ENCODE measurements at regions not wholly inside any gene's neighbourhood (a gene's known extent, or its start where the extent isn't known, plus 50 kb on each side); places are given as distances from the start of the nearest gene placed in this dataset.
A peak's percentile ranks its signal among the peaks of the same experiment; 100 is the strongest.

- no peak overlapping the region for H3K4me3 ChIP-seq
- ChIA-PET CTCF (interaction anchor here (1.6 kb wide), 1 partner anchor 17 kb away, joined by 3 read pairs; no protein-coding TSS in a partner anchor), POLR2A (no interaction called here)
- DNase-seq (ENCODE audit: low read depth in 1 of 2, low spot score in 1 of 2) (no peak), FAIRE-seq (no peak), ATAC-seq (no peak; a peak in 2 of 6 replicates)
- H3K4me1 ChIP-seq = no peaks in the 10 kb centered on the region
- no peak overlapping the region for H3K27ac ChIP-seq
- H3K9me3 ChIP-seq = peaks cover 3% of the 10 kb centered on the region; the same call in 1 of the 3 replicates
- TF ChIP-seq HDAC2 (IDR thresholded peaks at IDR 0.05) = no peak
- WGBS (ENCODE audit: missing lambda C conversion rate) = 29% methylated on average over 12 of the region's 12 CpGs
- H3K4me2 ChIP-seq = no peak overlapping the region
Observed at GRCh38 chr20:63139356-63139755, 76.6 kb downstream of the YTHDF1 start.

GRCh38 chr20:63138855-63139341, 77.0 kb downstream of the YTHDF1 start:
- 36% methylated on average over 21 of the region's 22 CpGs for WGBS (ENCODE audit: missing lambda C conversion rate)
- CTCF ChIA-PET = interaction anchor here (1.3 to 1.6 kb wide), 2 partner anchors 11 to 17 kb away, joined by 3 to 4 read pairs; no protein-coding TSS in a partner anchor
- no peak overlapping the region for H3K4me2 ChIP-seq
- POLR2A ChIA-PET = no interaction called here
- ATAC-seq = peak in 1 of 2 experiments; percentile 15; a peak in 1 of 6 replicates
- no peak for DNase-seq (ENCODE audit: low read depth in 1 of 2, low spot score in 1 of 2)
- FAIRE-seq = no peak
- peaks cover 3% of the 10 kb centered on the region; the same call in 1 of the 3 replicates for H3K9me3 ChIP-seq
- H3K27ac ChIP-seq = no peak overlapping the region
- H3K4me3 ChIP-seq = no peak overlapping the region
- no peaks in the 10 kb centered on the region for H3K4me1 ChIP-seq
- TF ChIP-seq, protein P1, sequence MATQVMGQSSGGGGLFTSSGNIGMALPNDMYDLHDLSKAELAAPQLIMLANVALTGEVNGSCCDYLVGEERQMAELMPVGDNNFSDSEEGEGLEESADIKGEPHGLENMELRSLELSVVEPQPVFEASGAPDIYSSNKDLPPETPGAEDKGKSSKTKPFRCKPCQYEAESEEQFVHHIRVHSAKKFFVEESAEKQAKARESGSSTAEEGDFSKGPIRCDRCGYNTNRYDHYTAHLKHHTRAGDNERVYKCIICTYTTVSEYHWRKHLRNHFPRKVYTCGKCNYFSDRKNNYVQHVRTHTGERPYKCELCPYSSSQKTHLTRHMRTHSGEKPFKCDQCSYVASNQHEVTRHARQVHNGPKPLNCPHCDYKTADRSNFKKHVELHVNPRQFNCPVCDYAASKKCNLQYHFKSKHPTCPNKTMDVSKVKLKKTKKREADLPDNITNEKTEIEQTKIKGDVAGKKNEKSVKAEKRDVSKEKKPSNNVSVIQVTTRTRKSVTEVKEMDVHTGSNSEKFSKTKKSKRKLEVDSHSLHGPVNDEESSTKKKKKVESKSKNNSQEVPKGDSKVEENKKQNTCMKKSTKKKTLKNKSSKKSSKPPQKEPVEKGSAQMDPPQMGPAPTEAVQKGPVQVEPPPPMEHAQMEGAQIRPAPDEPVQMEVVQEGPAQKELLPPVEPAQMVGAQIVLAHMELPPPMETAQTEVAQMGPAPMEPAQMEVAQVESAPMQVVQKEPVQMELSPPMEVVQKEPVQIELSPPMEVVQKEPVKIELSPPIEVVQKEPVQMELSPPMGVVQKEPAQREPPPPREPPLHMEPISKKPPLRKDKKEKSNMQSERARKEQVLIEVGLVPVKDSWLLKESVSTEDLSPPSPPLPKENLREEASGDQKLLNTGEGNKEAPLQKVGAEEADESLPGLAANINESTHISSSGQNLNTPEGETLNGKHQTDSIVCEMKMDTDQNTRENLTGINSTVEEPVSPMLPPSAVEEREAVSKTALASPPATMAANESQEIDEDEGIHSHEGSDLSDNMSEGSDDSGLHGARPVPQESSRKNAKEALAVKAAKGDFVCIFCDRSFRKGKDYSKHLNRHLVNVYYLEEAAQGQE (IDR thresholded peaks at IDR 0.05) = no peak
- TF ChIP-seq CBX8 (IDR thresholded peaks at IDR 0.05) (0 out of 2 replicates have a peak, but pooled peaks have one; percentile 61), RNF2 (IDR thresholded peaks at IDR 0.05; ENCODE audit: borderline replicate concordance, low read depth) (peak; percentile 77; the same call in 1 of the 2 replicates), NR3C1 (IDR thresholded peaks at IDR 0.05) (no peak)

GRCh38 chr20:63137851-63138415, 78.0 kb downstream of the YTHDF1 start:
- ChIA-PET POLR2A (no interaction called here), CTCF (interaction anchor here (0.9 to 1.3 kb wide), 2 partner anchors 10 to 14 kb away, joined by 3 to 4 read pairs; no protein-coding TSS in a partner anchor)
- FAIRE-seq (no peak), DNase-seq (ENCODE audit: low read depth in 1 of 2, low spot score in 1 of 2) (no peak), ATAC-seq (no peak)
- no peak overlapping the region for H3K4me2 ChIP-seq
- H3K27ac ChIP-seq = no peak overlapping the region
- TF ChIP-seq BHLHE40 (IDR thresholded peaks at IDR 0.05; ENCODE audit: low read depth, low read length) (no peak), EP300 (IDR thresholded peaks at IDR 0.05) (no peak), ESRRA (IDR thresholded peaks at IDR 0.05; ENCODE audit: borderline replicate concordance, low read length) (no peak), JUNB (IDR thresholded peaks at IDR 0.05) (no peak), FOSB (CRISPR knock-in tag; IDR thresholded peaks at IDR 0.05) (no peak), CHD4 (IDR thresholded peaks at IDR 0.05; ENCODE audit: borderline replicate concordance) (no peak), PHF8 (IDR thresholded peaks at IDR 0.05; ENCODE audit: borderline replicate concordance, low read depth) (no peak), JUN (IDR thresholded peaks at IDR 0.05) (no peak), MAZ (IDR thresholded peaks at IDR 0.05; ENCODE audit: borderline replicate concordance, low read depth, low read length) (no peak)
- TF ChIP-seq, protein P2, sequence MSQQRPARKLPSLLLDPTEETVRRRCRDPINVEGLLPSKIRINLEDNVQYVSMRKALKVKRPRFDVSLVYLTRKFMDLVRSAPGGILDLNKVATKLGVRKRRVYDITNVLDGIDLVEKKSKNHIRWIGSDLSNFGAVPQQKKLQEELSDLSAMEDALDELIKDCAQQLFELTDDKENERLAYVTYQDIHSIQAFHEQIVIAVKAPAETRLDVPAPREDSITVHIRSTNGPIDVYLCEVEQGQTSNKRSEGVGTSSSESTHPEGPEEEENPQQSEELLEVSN (IDR thresholded peaks at IDR 0.05; ENCODE audit: borderline replicate concordance, low read depth) = no peak
- H3K9me3 ChIP-seq = peaks cover 2% of the 10 kb centered on the region; the same call in 1 of the 3 replicates
- H3K4me1 ChIP-seq = no peaks in the 10 kb centered on the region
- WGBS (ENCODE audit: missing lambda C conversion rate) = 50% methylated on average over 16 of the region's 16 CpGs
- H3K4me3 ChIP-seq = no peak overlapping the region

- no peaks in the 10 kb centered on the region for H3K4me1 ChIP-seq
- FAIRE-seq (no peak), ATAC-seq (no peak), DNase-seq (ENCODE audit: low read depth in 1 of 2, low spot score in 1 of 2) (no peak)
- ChIA-PET POLR2A (no interaction called here), CTCF (no interaction called here)
- no peak overlapping the region for H3K4me2 ChIP-seq
- no peak overlapping the region for H3K27ac ChIP-seq
- WGBS (ENCODE audit: missing lambda C conversion rate) = 53% methylated on average over 8 of the region's 8 CpGs
- H3K4me3 ChIP-seq = no peak overlapping the region
- no peaks in the 10 kb centered on the region for H3K9me3 ChIP-seq
- TF ChIP-seq TP53 (CRISPR knock-in tag; IDR thresholded peaks at IDR 0.05) (no peak), EP300 (IDR thresholded peaks at IDR 0.05) (no peak), ZSCAN20 (CRISPR knock-in tag; IDR thresholded peaks at IDR 0.05) (no peak), ZNF302 (CRISPR knock-in tag; IDR thresholded peaks at IDR 0.05) (no peak), CHD4 (IDR thresholded peaks at IDR 0.05; ENCODE audit: borderline replicate concordance) (no peak), SREBF2 (IDR thresholded peaks at IDR 0.05) (no peak), JUNB (IDR thresholded peaks at IDR 0.05) (no peak)
- TF ChIP-seq, protein P3, sequence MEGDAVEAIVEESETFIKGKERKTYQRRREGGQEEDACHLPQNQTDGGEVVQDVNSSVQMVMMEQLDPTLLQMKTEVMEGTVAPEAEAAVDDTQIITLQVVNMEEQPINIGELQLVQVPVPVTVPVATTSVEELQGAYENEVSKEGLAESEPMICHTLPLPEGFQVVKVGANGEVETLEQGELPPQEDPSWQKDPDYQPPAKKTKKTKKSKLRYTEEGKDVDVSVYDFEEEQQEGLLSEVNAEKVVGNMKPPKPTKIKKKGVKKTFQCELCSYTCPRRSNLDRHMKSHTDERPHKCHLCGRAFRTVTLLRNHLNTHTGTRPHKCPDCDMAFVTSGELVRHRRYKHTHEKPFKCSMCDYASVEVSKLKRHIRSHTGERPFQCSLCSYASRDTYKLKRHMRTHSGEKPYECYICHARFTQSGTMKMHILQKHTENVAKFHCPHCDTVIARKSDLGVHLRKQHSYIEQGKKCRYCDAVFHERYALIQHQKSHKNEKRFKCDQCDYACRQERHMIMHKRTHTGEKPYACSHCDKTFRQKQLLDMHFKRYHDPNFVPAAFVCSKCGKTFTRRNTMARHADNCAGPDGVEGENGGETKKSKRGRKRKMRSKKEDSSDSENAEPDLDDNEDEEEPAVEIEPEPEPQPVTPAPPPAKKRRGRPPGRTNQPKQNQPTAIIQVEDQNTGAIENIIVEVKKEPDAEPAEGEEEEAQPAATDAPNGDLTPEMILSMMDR (IDR thresholded peaks at IDR 0.05) = no peak
- TF ChIP-seq, protein P4, sequence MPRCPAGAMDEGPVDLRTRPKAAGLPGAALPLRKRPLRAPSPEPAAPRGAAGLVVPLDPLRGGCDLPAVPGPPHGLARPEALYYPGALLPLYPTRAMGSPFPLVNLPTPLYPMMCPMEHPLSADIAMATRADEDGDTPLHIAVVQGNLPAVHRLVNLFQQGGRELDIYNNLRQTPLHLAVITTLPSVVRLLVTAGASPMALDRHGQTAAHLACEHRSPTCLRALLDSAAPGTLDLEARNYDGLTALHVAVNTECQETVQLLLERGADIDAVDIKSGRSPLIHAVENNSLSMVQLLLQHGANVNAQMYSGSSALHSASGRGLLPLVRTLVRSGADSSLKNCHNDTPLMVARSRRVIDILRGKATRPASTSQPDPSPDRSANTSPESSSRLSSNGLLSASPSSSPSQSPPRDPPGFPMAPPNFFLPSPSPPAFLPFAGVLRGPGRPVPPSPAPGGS (IDR thresholded peaks at IDR 0.05) = no peak
- TF ChIP-seq, protein P5, sequence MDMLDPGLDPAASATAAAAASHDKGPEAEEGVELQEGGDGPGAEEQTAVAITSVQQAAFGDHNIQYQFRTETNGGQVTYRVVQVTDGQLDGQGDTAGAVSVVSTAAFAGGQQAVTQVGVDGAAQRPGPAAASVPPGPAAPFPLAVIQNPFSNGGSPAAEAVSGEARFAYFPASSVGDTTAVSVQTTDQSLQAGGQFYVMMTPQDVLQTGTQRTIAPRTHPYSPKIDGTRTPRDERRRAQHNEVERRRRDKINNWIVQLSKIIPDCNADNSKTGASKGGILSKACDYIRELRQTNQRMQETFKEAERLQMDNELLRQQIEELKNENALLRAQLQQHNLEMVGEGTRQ (IDR thresholded peaks at IDR 0.05) = no peak
Observed at GRCh38 chr20:63136296-63136695, 79.6 kb downstream of the YTHDF1 start.
